Skeletal muscle satellite cell (primary cell): ENCODE measurements at regions not wholly inside any gene's neighbourhood (a gene's known extent, or its start where the extent isn't known, plus 50 kb on each side); places are given as distances from the start of the nearest gene placed in this dataset.
A peak's percentile ranks its signal among the peaks of the same experiment; 100 is the strongest.
"Not testable (repeated sequence)": the region's sequence is repeated elsewhere in the genome, so short reads cannot be mapped to it uniquely, and the experiment has no call there.

Experiments used
- H3K27me3 ChIP-seq: 2 replicates; pipeline ENCODE4 v1.7.0; 2013; ENCODE audit warnings: low read length; ENCODE audit not compliant: control insufficient read depth, insufficient read depth
- H3K36me3 ChIP-seq: 2 replicates; pipeline ENCODE4 v1.7.0; 2013; ENCODE audit warnings: mild to moderate bottlenecking, control low read depth, low read length; ENCODE audit not compliant: insufficient read depth
- H3K4me1 ChIP-seq: 2 replicates; pipeline ENCODE4 v1.7.0; 2013; ENCODE audit warnings: low read length; ENCODE audit not compliant: control insufficient read depth, insufficient read depth
- H3K4me2 ChIP-seq: 2 replicates; pipeline ENCODE4 v1.7.0; 2013; ENCODE audit warnings: mild to moderate bottlenecking, low read length
- H3K4me3 ChIP-seq: 2 replicates; pipeline ENCODE4 v1.7.0; 2013; ENCODE audit warnings: low read length
- H3K9ac ChIP-seq: 2 replicates; pipeline ENCODE4 v1.7.0; 2013; ENCODE audit warnings: mild to moderate bottlenecking, low read depth, low read length, moderate library complexity
- H3K9me3 ChIP-seq: replicated peaks from 2 replicates; pipeline ENCODE4 v1.7.0; 2013; ENCODE audit warnings: mild to moderate bottlenecking, control low read depth, low read length

- H3K9ac ChIP-seq, H3K36me3 ChIP-seq, H3K4me3 ChIP-seq, H3K9me3 ChIP-seq, H3K4me1 ChIP-seq, H3K4me2 ChIP-seq, H3K27me3 ChIP-seq: not testable (repeated sequence)
Measured at GRCh38 chr6:112976579-112976978, 629.4 kb downstream of the RFPL4B start.

DNA sequence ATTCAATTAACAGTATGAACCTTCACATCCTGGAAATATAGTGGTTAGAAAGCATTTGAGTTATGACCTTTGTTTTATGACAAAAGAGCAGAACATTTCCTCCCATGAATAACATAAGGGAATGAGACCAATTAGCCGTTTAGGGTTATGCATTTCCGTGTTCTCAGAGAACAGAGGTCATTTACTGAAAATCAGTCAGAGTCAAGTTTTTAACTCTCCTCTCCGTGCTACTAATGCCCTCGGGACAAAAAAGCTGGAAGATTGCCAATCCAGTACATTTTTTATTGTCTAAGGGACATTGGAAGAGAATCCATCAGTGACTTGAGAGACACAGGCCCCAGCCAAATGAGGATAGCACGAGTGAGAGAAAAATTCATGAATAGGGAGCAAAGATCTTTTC, 632.7 kb downstream of the RFPL4B start:
- Histone ChIP-seq H3K4me1 (peaks cover 11% of the 10 kb centered on the region), H3K9me3 (no peaks in the 10 kb centered on the region), H3K4me3 (no peak overlapping the region), H3K27me3 (no peaks in the 10 kb centered on the region), H3K4me2 (peak overlapping the region; percentile 3), H3K9ac (no peak overlapping the region), H3K36me3 (no peaks in the 10 kb centered on the region)

DNA sequence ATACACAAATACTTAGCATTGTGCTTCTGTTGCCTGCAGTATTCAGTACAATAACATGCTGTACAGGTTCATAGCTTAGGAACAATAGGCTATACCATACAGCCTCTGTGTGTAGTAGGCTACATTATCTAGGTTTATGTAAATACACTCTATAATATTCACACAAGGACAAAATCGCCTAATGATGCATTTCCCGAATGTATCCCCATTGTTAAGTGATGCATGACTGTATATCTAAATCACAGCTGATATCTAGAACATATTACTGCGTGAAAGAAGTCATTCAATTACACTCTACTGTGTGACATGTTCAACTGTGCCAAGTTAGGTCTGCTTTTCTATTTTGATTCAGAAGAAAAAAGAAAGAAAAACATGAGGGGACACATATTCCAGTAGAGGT, 633.5 kb downstream of the RFPL4B start:
- Histone ChIP-seq H3K9ac (no peak overlapping the region), H3K4me3 (no peak overlapping the region), H3K27me3 (no peaks in the 10 kb centered on the region), H3K9me3 (no peaks in the 10 kb centered on the region), H3K4me2 (no peak overlapping the region), H3K4me1 (peaks cover 11% of the 10 kb centered on the region), H3K36me3 (no peaks in the 10 kb centered on the region)

GRCh38 chr6:112983713-112984261, 636.7 kb downstream of the RFPL4B start:
- H3K36me3 ChIP-seq: no peaks in the 10 kb centered on the region
- H3K27me3 ChIP-seq: no peaks in the 10 kb centered on the region
- H3K9ac ChIP-seq: no peak overlapping the region
- no peaks in the 10 kb centered on the region for H3K9me3 ChIP-seq
- H3K4me1 ChIP-seq: peaks cover 11% of the 10 kb centered on the region
- H3K4me2 ChIP-seq: no peak overlapping the region
- no peak overlapping the region for H3K4me3 ChIP-seq

GRCh38 chr6:112984899-112985298, 637.8 kb downstream of the RFPL4B start:
- Histone ChIP-seq H3K27me3 (no peaks in the 10 kb centered on the region), H3K4me3 (no peak overlapping the region), H3K9me3 (no peaks in the 10 kb centered on the region), H3K4me1 (peaks cover 5% of the 10 kb centered on the region), H3K4me2 (no peak overlapping the region), H3K36me3 (no peaks in the 10 kb centered on the region), H3K9ac (no peak overlapping the region)

DNA sequence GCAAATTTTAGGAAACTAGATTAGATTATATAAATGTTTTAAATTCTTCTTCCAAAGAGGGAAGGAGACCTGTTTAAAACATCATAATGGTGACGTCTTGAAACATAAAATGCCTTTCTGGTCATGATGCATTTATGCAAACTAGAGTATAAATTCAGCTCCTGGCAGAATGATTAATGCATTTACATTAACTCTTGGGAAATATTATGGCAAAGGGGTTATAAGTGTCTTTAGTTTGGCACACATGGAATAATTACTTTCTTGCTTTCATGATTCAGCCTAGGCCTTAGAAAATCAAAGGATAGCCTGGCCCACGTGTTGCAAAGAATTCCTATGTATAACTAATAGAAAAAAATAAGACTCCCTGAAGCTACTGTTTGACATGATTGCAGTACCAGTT, 639.2 kb downstream of the RFPL4B start:
- no peaks in the 10 kb centered on the region for H3K27me3 ChIP-seq
- no peak overlapping the region for H3K9ac ChIP-seq
- H3K4me3 ChIP-seq: no peak overlapping the region
- H3K9me3 ChIP-seq: no peaks in the 10 kb centered on the region
- H3K36me3 ChIP-seq: no peaks in the 10 kb centered on the region
- peaks cover 5% of the 10 kb centered on the region for H3K4me1 ChIP-seq
- no peak overlapping the region for H3K4me2 ChIP-seq

- no peak overlapping the region for H3K4me3 ChIP-seq
- H3K4me2 ChIP-seq: no peak overlapping the region
- no peak overlapping the region for H3K9ac ChIP-seq
- H3K36me3 ChIP-seq: no peaks in the 10 kb centered on the region
- no peaks in the 10 kb centered on the region for H3K27me3 ChIP-seq
- H3K9me3 ChIP-seq: no peaks in the 10 kb centered on the region
- peaks cover 2% of the 10 kb centered on the region for H3K4me1 ChIP-seq
Measured at GRCh38 chr6:112988748-112989147, 641.6 kb downstream of the RFPL4B start.

- H3K9ac ChIP-seq: no peak overlapping the region
- no peak overlapping the region for H3K4me3 ChIP-seq
- H3K4me2 ChIP-seq: no peak overlapping the region
- H3K27me3 ChIP-seq: no peaks in the 10 kb centered on the region
- H3K36me3 ChIP-seq: no peaks in the 10 kb centered on the region
- H3K4me1 ChIP-seq: no peaks in the 10 kb centered on the region
- no peaks in the 10 kb centered on the region for H3K9me3 ChIP-seq
Measured at GRCh38 chr6:112990971-112991370, 643.8 kb downstream of the RFPL4B start.

DNA sequence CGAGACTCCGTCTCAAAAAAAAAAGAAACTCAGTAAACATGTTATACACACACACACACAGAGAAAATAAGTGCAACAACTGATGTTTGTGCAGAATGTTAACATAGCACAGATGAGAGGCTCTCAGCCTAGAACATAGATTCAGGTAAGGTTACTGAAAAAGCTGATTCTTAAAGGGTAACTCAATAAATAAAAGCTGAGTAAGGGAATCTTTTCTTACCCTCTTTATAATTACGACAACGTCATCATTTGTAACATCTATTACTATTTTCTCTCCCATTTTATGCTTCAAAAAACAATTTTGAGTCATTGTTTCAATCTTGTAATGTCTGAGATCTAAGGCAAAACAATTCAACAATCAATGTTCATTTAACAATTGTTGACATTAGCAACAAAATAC, 644.8 kb downstream of the RFPL4B start:
- no peaks in the 10 kb centered on the region for H3K9me3 ChIP-seq

GRCh38 chr6:112997421-112998085, 650.4 kb downstream of the RFPL4B start:
- Histone ChIP-seq H3K4me2 (no peak overlapping the region), H3K36me3 (no peaks in the 10 kb centered on the region), H3K9me3 (no peaks in the 10 kb centered on the region), H3K4me1 (no peaks in the 10 kb centered on the region), H3K27me3 (no peaks in the 10 kb centered on the region), H3K9ac (no peak overlapping the region), H3K4me3 (no peak overlapping the region)

More for the DNA sequence above, 644.8 kb downstream of the RFPL4B start:
- Histone ChIP-seq H3K9ac (no peak overlapping the region), H3K27me3 (no peaks in the 10 kb centered on the region), H3K4me2 (no peak overlapping the region), H3K4me1 (no peaks in the 10 kb centered on the region), H3K4me3 (no peak overlapping the region), H3K36me3 (no peaks in the 10 kb centered on the region)

DNA sequence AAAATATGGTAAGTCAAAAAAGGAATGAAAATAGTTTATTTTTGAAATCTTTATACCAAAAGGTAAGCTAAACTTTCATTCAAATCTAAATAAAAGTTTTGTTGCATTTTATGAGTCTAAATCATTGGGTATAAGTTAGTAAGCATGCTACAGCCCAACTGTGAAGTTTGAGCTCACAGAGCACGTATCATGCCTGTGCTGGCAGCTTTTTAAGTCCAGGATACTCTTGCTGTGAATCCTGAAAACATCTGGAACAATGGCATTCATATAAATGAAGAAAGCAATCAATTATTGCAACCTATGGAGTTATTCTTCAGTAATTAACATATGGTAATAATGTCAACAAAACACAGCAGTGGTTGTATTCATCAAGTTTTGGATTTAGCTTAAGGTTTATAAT, 656.9 kb downstream of the RFPL4B start:
- H3K4me2 ChIP-seq: no peak overlapping the region
- no peaks in the 10 kb centered on the region for H3K9me3 ChIP-seq
- no peak overlapping the region for H3K4me3 ChIP-seq
- no peak overlapping the region for H3K9ac ChIP-seq
- no peaks in the 10 kb centered on the region for H3K27me3 ChIP-seq
- no peaks in the 10 kb centered on the region for H3K36me3 ChIP-seq
- H3K4me1 ChIP-seq: no peaks in the 10 kb centered on the region
